Esophagus muscularis mucosa (tissue), 4 donors: ENCODE measurements at regions not wholly inside any gene's neighbourhood (a gene's known extent, or its start where the extent isn't known, plus 50 kb on each side); places are given as distances from the start of the nearest gene placed in this dataset.

Experiments used
- EP300 ChIP-seq: sonication (generic); formaldehyde crosslinking; IDR thresholded peaks from one replicate; pipeline ENCODE4 v1.6.1; 2017; ENCODE audit warnings: antibody characterized with exemption
- POLR2A ChIP-seq: fragments of 450-650 bp; IDR thresholded peaks from one replicate; pipeline ENCODE4 v1.6.1; 2017; ENCODE audit warnings: antibody characterized with exemption, moderate library complexity, mild to moderate bottlenecking, low read depth
- POLR2AphosphoS5 ChIP-seq, 2 donors: sonication (generic); formaldehyde crosslinking; IDR thresholded peaks; one replicate each; pipeline ENCODE4 v1.6.1; 2017; ENCODE audit warnings: antibody characterized with exemption in 2 of 2
- TF ChIP-seq, protein P1 (sequence below), 3 experiments: fragments of 200-600 bp in 2 of 3; fragments of 450-650 bp in 1 of 3; sonication (generic) in 2 of 3; IDR thresholded peaks; one replicate each; pipeline ENCODE4 v1.5.1; 2017 to 2019; ENCODE audit warnings: antibody characterized with exemption in 3 of 3, mild to moderate bottlenecking in 2 of 3, moderate library complexity in 1 of 3

DNA sequence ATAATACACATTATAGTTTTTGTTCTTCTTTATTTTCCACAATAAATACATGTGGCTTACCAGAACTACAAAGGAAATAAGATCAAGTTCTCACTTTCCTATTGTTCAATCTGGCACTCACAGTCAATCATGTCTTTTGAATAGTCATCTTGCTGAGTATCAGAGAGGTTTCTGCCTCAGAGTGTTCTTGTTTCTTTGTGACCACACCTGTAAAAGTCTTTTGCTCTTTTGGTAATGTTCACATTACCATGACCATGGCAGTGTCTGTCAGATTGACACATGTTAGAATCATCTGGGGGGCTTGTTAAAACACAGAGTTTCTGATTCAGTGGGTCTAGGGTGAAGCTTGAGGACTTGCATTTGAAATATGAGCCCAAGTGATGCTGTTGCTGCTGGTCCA is 135.0 kb downstream of the SATB1 start:
- TF ChIP-seq POLR2A: no peak
- TF ChIP-seq, protein P1, sequence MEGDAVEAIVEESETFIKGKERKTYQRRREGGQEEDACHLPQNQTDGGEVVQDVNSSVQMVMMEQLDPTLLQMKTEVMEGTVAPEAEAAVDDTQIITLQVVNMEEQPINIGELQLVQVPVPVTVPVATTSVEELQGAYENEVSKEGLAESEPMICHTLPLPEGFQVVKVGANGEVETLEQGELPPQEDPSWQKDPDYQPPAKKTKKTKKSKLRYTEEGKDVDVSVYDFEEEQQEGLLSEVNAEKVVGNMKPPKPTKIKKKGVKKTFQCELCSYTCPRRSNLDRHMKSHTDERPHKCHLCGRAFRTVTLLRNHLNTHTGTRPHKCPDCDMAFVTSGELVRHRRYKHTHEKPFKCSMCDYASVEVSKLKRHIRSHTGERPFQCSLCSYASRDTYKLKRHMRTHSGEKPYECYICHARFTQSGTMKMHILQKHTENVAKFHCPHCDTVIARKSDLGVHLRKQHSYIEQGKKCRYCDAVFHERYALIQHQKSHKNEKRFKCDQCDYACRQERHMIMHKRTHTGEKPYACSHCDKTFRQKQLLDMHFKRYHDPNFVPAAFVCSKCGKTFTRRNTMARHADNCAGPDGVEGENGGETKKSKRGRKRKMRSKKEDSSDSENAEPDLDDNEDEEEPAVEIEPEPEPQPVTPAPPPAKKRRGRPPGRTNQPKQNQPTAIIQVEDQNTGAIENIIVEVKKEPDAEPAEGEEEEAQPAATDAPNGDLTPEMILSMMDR (IDR thresholded peaks at IDR 0.05): no peak
- TF ChIP-seq POLR2AphosphoS5 (IDR thresholded peaks at IDR 0.05): no peak
- TF ChIP-seq EP300: no peak
